ENCODE measurements at regions not wholly inside any gene's neighbourhood (a gene's known extent, or its start where the extent isn't known, plus 50 kb on each side); places are given as distances from the start of the nearest gene placed in this dataset.

DNA sequence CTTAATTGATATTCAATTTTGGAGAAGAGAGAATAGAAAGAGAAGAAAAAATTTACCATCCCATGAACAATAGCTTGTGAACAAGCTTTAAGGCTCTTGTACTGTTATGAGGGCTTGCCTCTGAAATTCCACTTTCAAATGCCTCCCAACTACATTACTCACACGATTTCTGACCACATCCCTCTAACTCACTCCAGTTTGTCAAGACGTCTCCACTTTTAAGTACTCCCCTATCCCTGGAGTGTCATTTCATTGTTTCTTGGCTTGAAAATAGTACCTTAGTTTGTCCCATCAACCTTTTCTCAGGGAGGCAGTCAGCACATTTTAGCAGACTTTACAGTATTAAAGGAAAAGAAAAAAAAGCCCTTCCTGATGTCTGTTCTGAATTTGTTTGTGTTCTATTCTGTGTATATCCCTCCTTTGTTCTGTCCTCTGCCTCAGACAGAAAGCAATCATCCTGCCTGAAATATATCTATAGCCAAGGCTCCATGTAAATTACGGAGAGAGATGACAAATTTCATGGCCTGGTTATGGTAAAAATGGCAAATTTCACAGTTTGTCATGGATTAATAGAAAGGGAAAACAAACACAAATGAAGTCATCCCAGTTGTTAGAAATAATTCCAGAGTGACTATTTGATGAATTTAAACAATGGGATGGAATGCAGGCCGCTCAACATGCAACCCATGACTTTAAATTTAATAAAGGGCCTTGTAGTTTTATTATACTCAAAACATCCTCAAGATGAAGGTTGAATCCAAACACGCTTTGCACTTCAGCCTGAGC is 228.8 kb downstream of the ETAA1 start:
- Histone ChIP-seq H3K9me3 (no peaks in the 10 kb centered on the region), H3K4me1 (no peaks in the 10 kb centered on the region), H3K36me3 (no peaks in the 10 kb centered on the region), H3K27ac (no peak overlapping the region), H3K4me3 (no peak overlapping the region), H3K27me3 (no peaks in the 10 kb centered on the region)
- TF ChIP-seq, protein P1, sequence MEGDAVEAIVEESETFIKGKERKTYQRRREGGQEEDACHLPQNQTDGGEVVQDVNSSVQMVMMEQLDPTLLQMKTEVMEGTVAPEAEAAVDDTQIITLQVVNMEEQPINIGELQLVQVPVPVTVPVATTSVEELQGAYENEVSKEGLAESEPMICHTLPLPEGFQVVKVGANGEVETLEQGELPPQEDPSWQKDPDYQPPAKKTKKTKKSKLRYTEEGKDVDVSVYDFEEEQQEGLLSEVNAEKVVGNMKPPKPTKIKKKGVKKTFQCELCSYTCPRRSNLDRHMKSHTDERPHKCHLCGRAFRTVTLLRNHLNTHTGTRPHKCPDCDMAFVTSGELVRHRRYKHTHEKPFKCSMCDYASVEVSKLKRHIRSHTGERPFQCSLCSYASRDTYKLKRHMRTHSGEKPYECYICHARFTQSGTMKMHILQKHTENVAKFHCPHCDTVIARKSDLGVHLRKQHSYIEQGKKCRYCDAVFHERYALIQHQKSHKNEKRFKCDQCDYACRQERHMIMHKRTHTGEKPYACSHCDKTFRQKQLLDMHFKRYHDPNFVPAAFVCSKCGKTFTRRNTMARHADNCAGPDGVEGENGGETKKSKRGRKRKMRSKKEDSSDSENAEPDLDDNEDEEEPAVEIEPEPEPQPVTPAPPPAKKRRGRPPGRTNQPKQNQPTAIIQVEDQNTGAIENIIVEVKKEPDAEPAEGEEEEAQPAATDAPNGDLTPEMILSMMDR (IDR thresholded peaks at IDR 0.05) = no peak
- no peak for TF ChIP-seq POLR2A (IDR thresholded peaks at IDR 0.05)
- no peak for DNase-seq

DNA sequence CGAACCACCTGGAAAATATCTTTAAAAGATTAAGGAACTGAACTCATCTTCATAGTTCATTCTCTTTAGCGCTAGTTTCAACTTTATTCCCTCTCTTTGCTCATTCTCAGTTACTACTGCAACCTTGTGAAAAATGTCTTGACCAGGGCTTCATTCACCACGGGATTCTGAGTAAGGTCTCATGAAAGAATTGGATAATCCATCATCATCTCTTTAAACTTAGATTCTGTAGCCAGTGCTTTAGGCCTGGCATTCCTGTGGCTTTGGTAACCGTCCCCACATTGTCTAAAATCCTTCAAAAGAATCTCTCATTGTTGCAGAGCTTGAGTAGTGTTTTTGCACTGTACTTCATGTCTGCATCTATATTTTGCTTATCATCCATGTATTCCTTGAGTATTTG is 229.5 kb downstream of the ETAA1 start:
- Histone ChIP-seq H3K27me3 (no peaks in the 10 kb centered on the region), H3K27ac (no peak overlapping the region), H3K4me1 (no peaks in the 10 kb centered on the region), H3K36me3 (no peaks in the 10 kb centered on the region), H3K9me3 (no peaks in the 10 kb centered on the region), H3K4me3 (no peak overlapping the region)
- no peak for TF ChIP-seq POLR2A (IDR thresholded peaks at IDR 0.05)
- TF ChIP-seq, protein P1 (IDR thresholded peaks at IDR 0.05) = no peak
- DNase-seq = no peak

DNA sequence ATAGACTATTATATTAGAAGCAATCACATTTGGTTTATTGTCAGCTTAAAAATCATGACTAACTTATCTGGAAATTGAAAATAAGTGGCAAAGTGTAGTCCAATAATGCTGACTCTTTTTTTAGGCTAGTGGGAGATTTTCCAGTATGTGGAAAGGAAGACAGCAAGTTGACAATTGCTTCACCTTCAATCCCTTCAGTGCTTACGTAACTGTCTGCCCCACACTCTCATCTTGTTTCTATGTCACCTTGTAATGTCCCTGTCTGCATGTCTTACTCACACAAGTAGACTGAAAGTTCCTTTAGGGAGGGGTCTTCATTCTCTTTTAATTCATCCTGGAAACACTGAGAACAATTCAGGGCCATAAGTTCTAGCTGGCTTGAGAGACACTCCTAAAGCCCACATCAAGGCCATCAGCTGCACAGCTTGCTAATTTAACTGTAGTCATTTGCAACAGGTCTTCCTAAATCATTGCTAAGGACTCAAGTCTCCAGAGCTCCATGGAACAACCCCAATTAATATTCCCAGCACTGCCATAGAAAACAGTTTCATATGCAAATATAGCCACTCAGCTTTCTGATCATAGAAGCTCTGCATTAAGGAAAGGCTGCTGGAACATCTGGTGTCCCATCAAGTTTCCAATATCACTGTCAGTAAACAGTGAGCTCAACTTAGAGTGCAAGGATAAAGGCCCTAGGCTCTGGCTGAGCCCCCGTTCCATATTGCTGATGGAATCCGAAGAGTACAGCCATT is 230.5 kb downstream of the ETAA1 start:
- no peak overlapping the region for H3K4me3 ChIP-seq
- no peaks in the 10 kb centered on the region for H3K4me1 ChIP-seq
- no peak for DNase-seq
- TF ChIP-seq, protein P1 (IDR thresholded peaks at IDR 0.05) = no peak
- no peak for TF ChIP-seq POLR2A (IDR thresholded peaks at IDR 0.05)
- H3K9me3 ChIP-seq = no peaks in the 10 kb centered on the region
- H3K27me3 ChIP-seq = no peaks in the 10 kb centered on the region
- H3K27ac ChIP-seq = no peak overlapping the region
- no peaks in the 10 kb centered on the region for H3K36me3 ChIP-seq

DNA sequence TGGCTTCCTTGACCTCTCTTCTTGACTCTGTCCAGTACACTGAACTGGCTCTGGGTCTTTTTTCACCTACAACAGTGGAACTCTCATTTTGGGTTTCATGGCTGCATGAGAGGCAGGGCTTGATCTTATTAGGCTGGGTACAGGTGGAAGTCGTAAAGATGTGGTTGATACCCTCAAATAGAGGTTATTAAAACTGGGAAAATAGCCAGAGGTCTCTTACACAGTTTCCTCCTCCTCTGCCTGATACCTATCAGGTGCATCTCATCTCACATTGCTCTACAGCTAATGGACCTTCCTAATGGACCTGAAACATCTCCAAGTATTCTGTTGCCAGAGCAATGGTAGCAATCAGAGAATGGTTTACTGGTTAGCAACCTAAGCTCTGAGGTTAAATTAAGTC is 231.8 kb downstream of the ETAA1 start:
- TF ChIP-seq POLR2A (IDR thresholded peaks at IDR 0.05) = no peak

DNA sequence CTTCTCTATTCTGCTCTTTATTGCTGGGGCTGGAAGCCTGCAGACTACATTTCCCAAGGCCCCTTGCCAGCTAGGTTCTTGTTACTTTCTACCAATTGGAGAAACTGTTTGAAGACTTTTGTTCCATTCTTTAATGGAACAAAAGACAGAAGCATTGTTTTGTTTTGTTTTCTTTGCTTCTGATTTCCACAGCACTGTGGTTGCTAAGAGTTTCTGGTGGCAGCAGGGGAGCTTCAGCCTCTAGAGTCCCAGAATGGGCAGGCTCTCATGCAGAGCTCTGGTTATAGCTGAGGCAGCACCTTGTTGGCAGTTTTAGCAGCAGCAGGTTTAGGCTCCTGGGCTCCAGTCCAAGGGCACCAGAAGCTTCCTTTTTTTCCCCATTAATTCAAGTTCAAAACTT is 234.3 kb downstream of the ETAA1 start:
- Histone ChIP-seq H3K27me3 (no peaks in the 10 kb centered on the region), H3K36me3 (no peaks in the 10 kb centered on the region), H3K9me3 (no peaks in the 10 kb centered on the region), H3K4me3 (no peak overlapping the region), H3K27ac (no peak overlapping the region), H3K4me1 (no peaks in the 10 kb centered on the region)
- no peak for DNase-seq
- no peak for TF ChIP-seq POLR2A (IDR thresholded peaks at IDR 0.05)
- TF ChIP-seq, protein P1 (IDR thresholded peaks at IDR 0.05) = no peak

More for the DNA sequence above, 231.8 kb downstream of the ETAA1 start:
- no peak for DNase-seq
- no peak overlapping the region for H3K27ac ChIP-seq
- no peaks in the 10 kb centered on the region for H3K9me3 ChIP-seq
- no peaks in the 10 kb centered on the region for H3K27me3 ChIP-seq
- no peaks in the 10 kb centered on the region for H3K4me1 ChIP-seq
- H3K4me3 ChIP-seq = no peak overlapping the region
- H3K36me3 ChIP-seq = no peaks in the 10 kb centered on the region

DNA sequence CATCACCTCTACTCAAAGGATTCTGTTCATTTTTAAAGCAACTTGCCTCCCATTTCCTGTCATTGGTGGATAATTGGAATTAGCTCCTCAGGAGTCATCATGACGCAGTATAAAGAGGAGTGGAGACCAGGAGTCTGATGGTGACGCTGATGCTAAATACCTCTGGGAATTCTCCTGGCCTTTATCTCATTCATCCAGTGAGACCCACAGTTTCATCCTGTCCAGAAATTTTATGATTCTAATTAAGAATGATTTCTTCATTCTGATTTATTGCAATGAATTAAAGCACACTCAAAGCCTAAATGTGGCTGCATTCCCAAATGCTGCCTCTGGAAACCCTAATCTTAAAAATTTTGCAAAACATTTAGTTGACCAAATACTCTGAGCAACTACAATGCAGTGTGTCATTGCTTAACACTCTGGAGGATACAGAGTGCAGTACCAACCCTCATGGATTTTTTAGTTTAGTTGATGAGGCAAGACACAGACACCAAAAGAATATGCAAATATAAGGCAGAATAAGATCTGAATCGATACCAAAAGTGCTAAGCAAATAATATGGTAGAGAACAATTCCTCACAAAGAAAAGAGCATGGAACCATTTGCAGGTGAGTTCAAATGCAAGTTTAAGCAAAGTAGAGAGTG is 236.2 kb downstream of the ETAA1 start:
- no peak for TF ChIP-seq POLR2A (IDR thresholded peaks at IDR 0.05)
- TF ChIP-seq, protein P1 (IDR thresholded peaks at IDR 0.05) = no peak
- Histone ChIP-seq H3K4me3 (no peak overlapping the region), H3K36me3 (no peaks in the 10 kb centered on the region), H3K9me3 (no peaks in the 10 kb centered on the region), H3K27me3 (no peaks in the 10 kb centered on the region), H3K27ac (no peak overlapping the region), H3K4me1 (no peaks in the 10 kb centered on the region)
- DNase-seq = no peak
